Esophagus squamous epithelium (tissue), 5 donors: ENCODE measurements at regions not wholly inside any gene's neighbourhood (a gene's known extent, or its start where the extent isn't known, plus 50 kb on each side); places are given as distances from the start of the nearest gene placed in this dataset.

Experiments
- DNase-seq: peaks from one replicate; lab custom pipeline; 2025; lab: John Stamatoyannopoulos, UW
- H3K27ac ChIP-seq, 4 donors: fragments of 200-600 bp; sonication (generic); one replicate each; pipeline ENCODE4 v1.5.1; 2016 to 2019; ENCODE audit warnings: mild to moderate bottlenecking in 1 of 4
- H3K27me3 ChIP-seq, 4 donors: fragments of 200-600 bp; sonication (generic); 1 replicate in 3 of 4; 2 replicates in 1 of 4; pipeline versions ENCODE4 v1.5.1 to v1.6.0; 2017 to 2021; ENCODE audit warnings: antibody characterized with exemption in 1 of 4
- H3K36me3 ChIP-seq, 3 donors: fragments of 200-600 bp; sonication (generic); one replicate each; pipeline ENCODE4 v1.5.1; 2016 to 2019
- H3K4me1 ChIP-seq, 3 donors: fragments of 200-600 bp; sonication (generic); one replicate each; pipeline ENCODE4 v1.5.1; 2017 to 2019
- H3K4me3 ChIP-seq, 4 donors: fragments of 200-600 bp; sonication (generic); 1 replicate in 3 of 4; 2 replicates in 1 of 4; pipeline ENCODE4 v1.5.1; 2016 to 2019; ENCODE audit warnings: mild to moderate bottlenecking in 2 of 4, moderate library complexity in 1 of 4
- H3K9me3 ChIP-seq, 3 donors: fragments of 200-600 bp; sonication (generic); one replicate each; pipeline ENCODE4 v1.5.1; 2016 to 2019
- POLR2A ChIP-seq, 4 donors: fragments of 450-650 bp; IDR thresholded peaks; one replicate each; pipeline ENCODE4 v1.6.1; 2017; ENCODE audit warnings: antibody characterized with exemption in 4 of 4, mild to moderate bottlenecking in 4 of 4, moderate library complexity in 3 of 4
- WGBS, 2 donors: methylation state at CpG; one replicate each; pipeline ENCODE4 v1.1.5; 2018; 5-methylcytosine and 5-hydroxymethylcytosine counted together
- intact Hi-C: fragments of 100-400 bp; cut with DNase I; formaldehyde crosslinking; loops from one replicate; pipeline ENCODE4 v1.15.0; 2022
- TF ChIP-seq, protein P1 (sequence below), 6 experiments: fragments of 450-650 bp in 4 of 6; fragments of 200-600 bp in 2 of 6; sonication (generic) in 2 of 6; IDR thresholded peaks; one replicate each; pipeline ENCODE4 v1.5.1; 2016 to 2019; ENCODE audit warnings: antibody characterized with exemption in 6 of 6, mild to moderate bottlenecking in 4 of 6, moderate library complexity in 4 of 6
- donor health status: DM: yes; HTN: yes; CAD: no.

DNA sequence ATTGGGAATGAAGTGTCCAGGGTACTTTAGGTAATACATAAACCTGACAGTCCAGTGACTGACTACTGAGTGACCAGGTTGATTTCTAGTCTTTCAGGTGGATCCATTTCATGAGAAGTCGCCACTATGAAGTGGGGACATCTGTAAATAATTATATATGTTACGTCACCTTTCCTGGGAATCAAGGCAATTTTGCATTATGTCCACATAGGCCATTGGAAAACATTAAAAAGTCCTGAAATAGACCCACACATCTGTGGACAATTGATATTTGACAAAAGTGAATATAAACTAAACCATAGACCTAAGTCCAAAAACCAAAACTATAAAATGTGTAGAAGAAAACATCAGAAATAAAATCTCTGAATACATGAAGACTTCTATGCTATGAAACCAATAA lies 231.5 kb downstream of the C6orf118 start:
- WGBS, 2 donors = 66 to 85% methylated on average over 2 of the region's 2 CpGs
- Histone ChIP-seq H3K4me1 (no peaks in the 10 kb centered on the region), H3K9me3 (no peaks in the 10 kb centered on the region), H3K4me3 (no peak overlapping the region), H3K27me3 (no peaks in the 10 kb centered on the region), H3K36me3 (no peaks in the 10 kb centered on the region), H3K27ac (no peak overlapping the region)
- DNase-seq = no peak
- TF ChIP-seq POLR2A (IDR thresholded peaks at IDR 0.05) = no peak
- TF ChIP-seq, protein P1, sequence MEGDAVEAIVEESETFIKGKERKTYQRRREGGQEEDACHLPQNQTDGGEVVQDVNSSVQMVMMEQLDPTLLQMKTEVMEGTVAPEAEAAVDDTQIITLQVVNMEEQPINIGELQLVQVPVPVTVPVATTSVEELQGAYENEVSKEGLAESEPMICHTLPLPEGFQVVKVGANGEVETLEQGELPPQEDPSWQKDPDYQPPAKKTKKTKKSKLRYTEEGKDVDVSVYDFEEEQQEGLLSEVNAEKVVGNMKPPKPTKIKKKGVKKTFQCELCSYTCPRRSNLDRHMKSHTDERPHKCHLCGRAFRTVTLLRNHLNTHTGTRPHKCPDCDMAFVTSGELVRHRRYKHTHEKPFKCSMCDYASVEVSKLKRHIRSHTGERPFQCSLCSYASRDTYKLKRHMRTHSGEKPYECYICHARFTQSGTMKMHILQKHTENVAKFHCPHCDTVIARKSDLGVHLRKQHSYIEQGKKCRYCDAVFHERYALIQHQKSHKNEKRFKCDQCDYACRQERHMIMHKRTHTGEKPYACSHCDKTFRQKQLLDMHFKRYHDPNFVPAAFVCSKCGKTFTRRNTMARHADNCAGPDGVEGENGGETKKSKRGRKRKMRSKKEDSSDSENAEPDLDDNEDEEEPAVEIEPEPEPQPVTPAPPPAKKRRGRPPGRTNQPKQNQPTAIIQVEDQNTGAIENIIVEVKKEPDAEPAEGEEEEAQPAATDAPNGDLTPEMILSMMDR (IDR thresholded peaks at IDR 0.05) = no peak
- intact Hi-C loops = no loop called here

DNA sequence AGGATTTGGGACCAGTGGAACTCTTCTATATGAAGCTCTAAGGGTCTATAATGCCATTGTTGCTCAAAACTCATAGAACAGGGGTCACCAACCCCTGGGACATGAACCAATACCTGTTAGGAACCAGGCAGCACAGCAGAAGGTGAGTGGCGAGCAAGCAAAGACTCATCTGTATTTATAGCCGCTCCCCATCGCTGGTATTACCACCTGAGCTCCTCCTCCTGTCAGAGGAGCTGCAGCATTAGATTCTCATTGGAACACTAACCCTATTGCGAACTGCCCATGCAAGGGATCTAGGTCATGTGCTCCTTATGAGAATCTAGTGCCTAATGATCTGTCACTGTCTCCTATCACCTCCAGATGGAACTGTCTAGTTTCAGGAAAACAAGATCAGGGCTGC lies 237.5 kb downstream of the C6orf118 start:
- H3K27ac ChIP-seq = no peak overlapping the region
- no peaks in the 10 kb centered on the region for H3K27me3 ChIP-seq
- no peak for TF ChIP-seq POLR2A (IDR thresholded peaks at IDR 0.05)
- TF ChIP-seq, protein P1 (IDR thresholded peaks at IDR 0.05) = no peak
- no peaks in the 10 kb centered on the region for H3K4me1 ChIP-seq
- no peak overlapping the region for H3K4me3 ChIP-seq
- no peaks in the 10 kb centered on the region for H3K36me3 ChIP-seq
- 69 to 77% methylated on average over 4 of the region's 4 CpGs for WGBS, 2 donors
- no peak for DNase-seq
- H3K9me3 ChIP-seq = no peaks in the 10 kb centered on the region
- intact Hi-C loops = no loop called here

DNA sequence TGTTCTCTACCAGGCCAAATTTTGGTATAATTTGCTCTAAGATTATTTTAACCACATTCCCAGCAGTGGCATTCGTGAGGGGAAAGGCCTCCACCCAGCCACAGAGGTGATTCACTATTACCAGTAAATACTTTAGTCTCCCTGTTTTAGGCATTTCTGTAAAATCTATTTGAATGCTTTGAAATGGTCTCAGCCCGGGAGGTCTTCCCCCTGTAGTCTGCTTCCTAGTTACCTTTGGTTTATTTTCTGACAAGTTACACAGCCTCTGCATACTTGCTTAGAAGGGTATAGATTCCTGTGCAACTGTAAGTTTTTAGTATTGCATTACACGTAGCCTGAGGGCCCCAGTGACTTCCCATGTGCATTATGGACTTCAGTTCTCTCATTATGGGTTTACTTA lies 248.7 kb downstream of the C6orf118 start:
- TF ChIP-seq POLR2A (IDR thresholded peaks at IDR 0.05) = no peak
- TF ChIP-seq, protein P1 (IDR thresholded peaks at IDR 0.05) = no peak
- H3K4me3 ChIP-seq = no peak overlapping the region
- H3K27ac ChIP-seq = no peak overlapping the region
- H3K36me3 ChIP-seq = no peaks in the 10 kb centered on the region
- DNase-seq = no peak
- no peaks in the 10 kb centered on the region for H3K4me1 ChIP-seq
- intact Hi-C loops = no loop called here
- H3K27me3 ChIP-seq = no peaks in the 10 kb centered on the region
- peaks cover 0 to 7% (median 0%) of the 10 kb centered on the region in 3 donors for H3K9me3 ChIP-seq
- 54 to 66% methylated on average over 3 of the region's 3 CpGs for WGBS, 2 donors

DNA sequence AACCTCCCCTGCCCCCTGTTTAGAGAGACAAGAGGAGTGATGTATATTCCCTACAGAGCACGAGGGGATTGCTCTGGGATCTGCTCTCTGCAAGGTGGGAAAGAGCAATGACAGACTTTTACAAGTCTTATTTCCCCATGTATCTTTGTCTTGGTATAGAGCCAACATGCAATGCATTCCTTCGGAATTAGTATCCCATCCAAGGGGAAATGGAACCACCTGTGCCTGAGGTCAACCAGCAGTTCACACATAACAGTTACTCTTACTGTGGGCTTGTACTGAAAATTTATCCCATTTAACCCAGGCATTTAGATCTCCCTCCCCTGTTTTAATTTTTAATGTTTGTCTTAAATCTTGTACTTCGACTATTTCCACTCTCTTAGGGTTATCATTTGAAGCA lies 250.4 kb downstream of the C6orf118 start:
- DNase-seq = no peak
- Histone ChIP-seq H3K27ac (no peak overlapping the region), H3K27me3 (no peaks in the 10 kb centered on the region), H3K4me1 (no peaks in the 10 kb centered on the region), H3K9me3 (no peaks in the 10 kb centered on the region), H3K4me3 (no peak overlapping the region), H3K36me3 (no peaks in the 10 kb centered on the region)
- intact Hi-C loops = no loop called here
- no peak for TF ChIP-seq POLR2A (IDR thresholded peaks at IDR 0.05)
- TF ChIP-seq, protein P1 (IDR thresholded peaks at IDR 0.05) = no peak
- 61 to 76% methylated on average over 3 of the region's 3 CpGs for WGBS, 2 donors

DNA sequence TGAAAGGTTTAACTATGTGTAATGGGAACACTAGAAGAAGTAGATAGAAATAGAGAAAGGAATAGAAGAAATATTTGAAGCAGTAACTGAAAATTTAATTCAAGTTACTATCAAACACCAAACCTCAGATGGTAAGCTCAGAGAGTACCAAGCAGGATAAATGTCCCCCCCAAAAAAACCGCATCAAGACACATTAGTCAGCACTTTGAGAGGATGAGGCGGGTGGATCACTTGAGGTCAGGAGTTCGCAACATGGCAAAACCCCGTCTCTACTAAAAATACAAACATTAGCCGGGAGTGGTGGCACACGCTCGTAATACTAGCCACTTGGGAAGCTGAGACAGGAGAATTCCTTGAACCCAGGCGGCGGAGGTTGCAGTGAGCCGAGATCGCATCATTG lies 253.1 kb downstream of the C6orf118 start:
- DNase-seq = no peak
- WGBS, 2 donors = 78 to 91% methylated on average over 11 of the region's 11 CpGs

More for the DNA sequence above, 253.1 kb downstream of the C6orf118 start:
- H3K4me3 ChIP-seq = no peak overlapping the region
- no peaks in the 10 kb centered on the region for H3K9me3 ChIP-seq
- intact Hi-C loops = no loop called here
- no peak overlapping the region for H3K27ac ChIP-seq
- H3K4me1 ChIP-seq = no peaks in the 10 kb centered on the region
- H3K27me3 ChIP-seq = no peaks in the 10 kb centered on the region
- no peaks in the 10 kb centered on the region for H3K36me3 ChIP-seq
- no peak for TF ChIP-seq POLR2A (IDR thresholded peaks at IDR 0.05)
- TF ChIP-seq, protein P1 (IDR thresholded peaks at IDR 0.05) = no peak
